Stomach (tissue), 8 donors: ENCODE measurements at regions not wholly inside any gene's neighbourhood (a gene's known extent, or its start where the extent isn't known, plus 50 kb on each side); places are given as distances from the start of the nearest gene placed in this dataset.

Source experiments
- DNase-seq, 2 donors: peaks; one replicate each; pipeline versions ENCODE4 v3.0.0 to v3.0.0-alpha.2; 2013 to 2019
- H3K27ac ChIP-seq, 5 donors: fragments of 200-600 bp in 4 of 5; sonication (generic) in 4 of 5; one replicate each; pipeline ENCODE4 v1.5.1; 2013 to 2019; ENCODE audit warnings: mild to moderate bottlenecking in 1 of 5, moderate library complexity in 1 of 5
- H3K27me3 ChIP-seq, 3 donors: fragments of 200-600 bp; sonication (generic); one replicate each; pipeline ENCODE4 v1.5.1; 2017 to 2019; ENCODE audit warnings: mixed run types in 1 of 3
- H3K36me3 ChIP-seq, 4 donors: fragments of 200-600 bp; sonication (generic); 1 replicate in 3 of 4; 2 replicates in 1 of 4; pipeline ENCODE4 v1.5.1; 2016 to 2019
- H3K4me1 ChIP-seq, 4 donors: fragments of 200-600 bp; sonication (generic); one replicate each; pipeline ENCODE4 v1.5.1; 2016 to 2019
- H3K4me3 ChIP-seq, 4 donors: fragments of 200-600 bp; sonication (generic) in 3 of 4; one replicate each; pipeline ENCODE4 v1.5.1; 2016 to 2019; ENCODE audit warnings: mild to moderate bottlenecking in 1 of 4
- H3K9me3 ChIP-seq, 4 donors: fragments of 200-600 bp; sonication (generic); one replicate each; pipeline ENCODE4 v1.5.1; 2016 to 2019
- CTCF ChIP-seq, 7 experiments: fragments of 450-650 bp in 4 of 7; fragments of 200-600 bp in 3 of 7; sonication (generic) in 3 of 7; IDR thresholded peaks; one replicate each; pipeline ENCODE4 v1.5.1; 2016 to 2019; ENCODE audit warnings: antibody characterized with exemption in 7 of 7, control low read depth in 2 of 7, mild to moderate bottlenecking in 1 of 7
- EP300 ChIP-seq: sonication (generic); formaldehyde crosslinking; IDR thresholded peaks from one replicate; pipeline ENCODE4 v1.6.1; 2017; ENCODE audit warnings: antibody characterized with exemption
- POLR2A ChIP-seq, 4 donors: fragments of 450-650 bp; IDR thresholded peaks; one replicate each; pipeline ENCODE4 v1.6.1; 2016; ENCODE audit warnings: antibody characterized with exemption in 4 of 4, control low read depth in 2 of 4, mild to moderate bottlenecking in 1 of 4, moderate library complexity in 1 of 4
- POLR2AphosphoS5 ChIP-seq, 3 donors: sonication (generic); formaldehyde crosslinking; IDR thresholded peaks; one replicate each; pipeline ENCODE4 v1.6.1; 2016; ENCODE audit warnings: antibody characterized with exemption in 3 of 3
- WGBS, 5 donors: extraction: QIAGEN DNeasy Blood & Tissue Kit in 3 of 5; methylation state at CpG; one replicate each; pipeline versions ENCODE4 v1.1.5 to v1.1.7; 2013 to 2018; 5-methylcytosine and 5-hydroxymethylcytosine counted together
- intact Hi-C: fragments of 100-400 bp; cut with DNase I; formaldehyde crosslinking; loops from one replicate; pipeline ENCODE4 v1.15.1; 2023; ENCODE audit warnings: low total_unique reads
- donor health status: healthy with polysubstance abuse.
- donor health status: Bipolar disorder and iron deficiency.
- donor health status: healthy.

DNA sequence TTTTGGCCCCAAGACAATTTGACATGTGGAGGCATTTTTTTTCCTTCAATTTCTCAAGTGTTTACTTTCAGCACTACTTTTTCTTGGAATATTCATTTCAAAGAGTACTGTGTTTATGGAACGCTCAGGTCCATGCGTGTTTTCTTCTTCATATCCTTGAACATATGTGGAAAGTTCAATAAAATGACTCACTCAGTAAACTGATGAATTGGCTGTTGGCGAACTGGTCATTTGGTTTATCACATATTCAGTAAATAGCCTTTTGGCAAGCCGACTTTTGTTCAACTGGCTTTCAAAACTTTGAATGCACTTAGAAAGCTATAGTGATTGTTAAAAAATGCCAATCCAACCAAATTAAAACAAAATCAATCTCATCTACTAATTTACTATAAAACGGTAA lies 964.6 kb upstream of the SLC35B3 start:
- DNase-seq, result peak in 1 of 2 donors; percentile 35
- TF ChIP-seq EP300 (no peak), POLR2AphosphoS5 (IDR thresholded peaks at IDR 0.05) (peak in 2 of 3 donors; percentile 74 to 78), CTCF (IDR thresholded peaks at IDR 0.05) (no peak), POLR2A (IDR thresholded peaks at IDR 0.05) (no peak)
- WGBS, 5 donors, result 24 to 54% (median 34%) methylated on average over 5 of the region's 5 CpGs
- H3K36me3 ChIP-seq, result no peaks in the 10 kb centered on the region
- intact Hi-C loops, result no loop called here
- peak overlapping the region in 2 of 5 donors; percentile 20 to 54 for H3K27ac ChIP-seq
- peaks cover 0 to 34% (median 13%) of the 10 kb centered on the region in 4 donors for H3K4me1 ChIP-seq
- H3K9me3 ChIP-seq, result peaks cover 0 to 5% (median 0%) of the 10 kb centered on the region in 4 donors
- H3K4me3 ChIP-seq, result no peak overlapping the region
- peaks cover 0 to 7% (median 0%) of the 10 kb centered on the region in 3 donors for H3K27me3 ChIP-seq

- intact Hi-C loops, result no loop called here
- peak overlapping the region in 3 of 5 donors; percentile 23 to 54 (median 28) for H3K27ac ChIP-seq
- DNase-seq, result peak in 1 of 2 donors; percentile 32
- no peak overlapping the region for H3K4me3 ChIP-seq
- no peak for TF ChIP-seq EP300
- H3K4me1 ChIP-seq, result peaks cover 0 to 31% (median 13%) of the 10 kb centered on the region in 4 donors
- peaks cover 0 to 7% (median 0%) of the 10 kb centered on the region in 3 donors for H3K27me3 ChIP-seq
- peaks cover 0 to 5% (median 0%) of the 10 kb centered on the region in 4 donors for H3K9me3 ChIP-seq
- H3K36me3 ChIP-seq, result no peaks in the 10 kb centered on the region
- WGBS, 5 donors, result 41 to 69% (median 58%) methylated on average over 36 to 42 of the region's 42 CpGs
Observed at GRCh38 chr6:9398767-9399373, 963.5 kb upstream of the SLC35B3 start.

GRCh38 chr6:9398071-9398766 lies 962.9 kb upstream of the SLC35B3 start:
- Histone ChIP-seq H3K36me3 (no peaks in the 10 kb centered on the region), H3K27ac (peak overlapping the region in 2 of 5 donors; percentile 20 to 54), H3K4me1 (peaks cover 0 to 31% (median 13%) of the 10 kb centered on the region in 4 donors), H3K9me3 (peaks cover 0 to 5% (median 0%) of the 10 kb centered on the region in 4 donors), H3K27me3 (peaks cover 0 to 7% (median 0%) of the 10 kb centered on the region in 3 donors), H3K4me3 (no peak overlapping the region)
- no peak for TF ChIP-seq EP300
- peak in 2 of 3 donors; percentile 61 to 76 for TF ChIP-seq POLR2AphosphoS5 (IDR thresholded peaks at IDR 0.05)
- TF ChIP-seq CTCF (IDR thresholded peaks at IDR 0.05), result no peak
- 53 to 66% (median 64%) methylated on average over 15 of the region's 15 CpGs for WGBS, 5 donors
- peak; percentile 30 to 85 for DNase-seq
- intact Hi-C loops, result no loop called here

GRCh38 chr6:9388596-9388995 lies 953.3 kb upstream of the SLC35B3 start:
- H3K4me3 ChIP-seq, result no peak overlapping the region
- DNase-seq, result no peak
- intact Hi-C loops, result no loop called here
- H3K9me3 ChIP-seq, result no peaks in the 10 kb centered on the region
- 85 to 94% (median 87%) methylated on average over 2 of the region's 2 CpGs for WGBS, 5 donors
- no peak overlapping the region for H3K27ac ChIP-seq
- H3K36me3 ChIP-seq, result no peaks in the 10 kb centered on the region
- H3K4me1 ChIP-seq, result no peaks in the 10 kb centered on the region
- TF ChIP-seq EP300 (no peak), POLR2A (IDR thresholded peaks at IDR 0.05) (no peak), POLR2AphosphoS5 (IDR thresholded peaks at IDR 0.05) (no peak), CTCF (IDR thresholded peaks at IDR 0.05) (no peak)
- H3K27me3 ChIP-seq, result no peaks in the 10 kb centered on the region
